Coronary artery (tissue), 2 donors: ENCODE measurements at regions not wholly inside any gene's neighbourhood (a gene's known extent, or its start where the extent isn't known, plus 50 kb on each side); places are given as distances from the start of the nearest gene placed in this dataset.

Experiments
- DNase-seq: peaks from one replicate; pipeline ENCODE4 v3.0.0-alpha.2; 2017; ENCODE audit warnings: low spot score
- H3K27ac ChIP-seq, 2 donors: fragments of 200-600 bp; sonication (generic); one replicate each; pipeline ENCODE4 v1.5.1; 2016 to 2019
- H3K4me3 ChIP-seq: fragments of 200-600 bp; sonication (generic); 2 replicates; pipeline ENCODE4 v1.5.1; 2016; ENCODE audit warnings: mild to moderate bottlenecking, moderate library complexity
- CTCF ChIP-seq: fragments of 200-600 bp; sonication (generic); IDR thresholded peaks from one replicate; pipeline ENCODE4 v1.5.1; 2019; ENCODE audit warnings: antibody characterized with exemption

- DNase-seq = no peak
- Histone ChIP-seq H3K27ac (no peak overlapping the region), H3K4me3 (no peak overlapping the region)
- no peak for TF ChIP-seq CTCF
Measured at GRCh38 chr13:50589651-50590054, 253.8 kb downstream of the DLEU7 start.

- TF ChIP-seq CTCF = no peak
- DNase-seq = no peak
- Histone ChIP-seq H3K27ac (no peak overlapping the region), H3K4me3 (no peak overlapping the region)
Measured at GRCh38 chr13:50592412-50593155, 250.9 kb downstream of the DLEU7 start.

GRCh38 chr13:50593207-50593606, 250.3 kb downstream of the DLEU7 start:
- no peak for DNase-seq
- H3K27ac ChIP-seq = no peak overlapping the region
- no peak for TF ChIP-seq CTCF

GRCh38 chr13:50594276-50595051, 249.0 kb downstream of the DLEU7 start:
- H3K4me3 ChIP-seq = no peak overlapping the region
- no peak for DNase-seq
- TF ChIP-seq CTCF = no peak
- no peak overlapping the region for H3K27ac ChIP-seq

More at GRCh38 chr13:50593207-50593606, 250.3 kb downstream of the DLEU7 start:
- H3K4me3 ChIP-seq = no peak overlapping the region

- DNase-seq = no peak
- no peak overlapping the region for H3K27ac ChIP-seq
- no peak for TF ChIP-seq CTCF
- H3K4me3 ChIP-seq = no peak overlapping the region
Measured at GRCh38 chr13:50595196-50595595, 248.3 kb downstream of the DLEU7 start.

GRCh38 chr13:50596156-50596555, 247.3 kb downstream of the DLEU7 start:
- H3K27ac ChIP-seq = no peak overlapping the region
- DNase-seq = no peak
- TF ChIP-seq CTCF = no peak
- H3K4me3 ChIP-seq = no peak overlapping the region
